Retinal pigment epithelial cell (primary cell): ENCODE measurements at regions not wholly inside any gene's neighbourhood (a gene's known extent, or its start where the extent isn't known, plus 50 kb on each side); places are given as distances from the start of the nearest gene placed in this dataset.

Experiments
- DNase-seq: peaks from one replicate; pipeline ENCODE4 v3.0.0-alpha.2; 2010; ENCODE audit warnings: low read depth
- H3K4me3 ChIP-seq: 2 replicates; pipeline ENCODE4 v1.5.1; 2011; ENCODE audit warnings: mild to moderate bottlenecking, low read length, control low read depth, moderate library complexity
- CTCF ChIP-seq: conservative IDR thresholded peaks from 2 replicates; pipeline ENCODE4 v1.5.1; 2011; ENCODE audit warnings: low read depth, low read length, control low read depth, inconsistent platforms

- DNase-seq, result no peak
- no peak overlapping the region for H3K4me3 ChIP-seq
- TF ChIP-seq CTCF, result no peak
Observed at GRCh38 chr13:91126806-91127205, 220.7 kb upstream of the MIR17HG start.

- no peak for TF ChIP-seq CTCF
- H3K4me3 ChIP-seq, result no peak overlapping the region
Observed at GRCh38 chr13:91127995-91128394, 219.5 kb upstream of the MIR17HG start.

DNA sequence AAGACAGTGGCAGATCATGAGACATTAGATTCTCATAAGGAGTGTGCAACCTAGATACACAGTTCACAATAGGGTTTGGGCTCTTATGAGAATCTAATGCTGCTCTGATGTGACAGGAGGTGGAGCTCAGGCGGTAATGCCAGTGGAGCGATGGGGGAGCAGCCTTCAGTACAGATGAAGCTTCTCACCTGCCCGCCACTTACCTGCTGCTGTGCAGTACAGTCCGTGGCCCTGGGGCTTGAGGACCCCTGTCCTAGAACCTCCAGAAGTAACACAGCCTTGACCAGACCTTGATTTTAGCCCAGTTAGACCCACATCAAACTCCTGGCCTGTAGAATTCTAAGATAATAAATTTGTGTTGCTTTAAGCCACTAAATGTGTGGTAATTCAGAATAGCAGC, 215.1 kb upstream of the MIR17HG start:
- H3K4me3 ChIP-seq, result no peak overlapping the region
- TF ChIP-seq CTCF, result no peak
- DNase-seq, result no peak

More at GRCh38 chr13:91127995-91128394, 219.5 kb upstream of the MIR17HG start:
- DNase-seq, result no peak

DNA sequence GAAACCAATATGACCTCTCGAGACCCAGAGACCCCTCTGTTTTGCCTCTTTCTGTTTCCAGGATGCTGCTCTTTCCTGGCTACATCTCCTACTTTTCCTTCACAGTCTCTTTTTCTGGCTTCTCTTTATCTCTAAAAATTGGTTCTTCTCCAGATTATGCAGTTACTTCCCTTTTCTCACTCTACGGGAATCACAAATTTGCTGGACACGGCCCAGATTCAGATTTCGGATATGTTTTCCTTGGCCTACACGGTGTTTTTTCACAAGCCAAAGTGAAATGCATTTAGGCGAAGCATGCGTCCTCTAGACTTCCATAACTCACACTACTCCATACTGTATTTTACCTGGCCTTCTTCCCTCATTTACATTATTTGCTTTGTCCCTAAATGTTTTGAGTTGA, 214.7 kb upstream of the MIR17HG start:
- no peak for TF ChIP-seq CTCF
- no peak for DNase-seq
- H3K4me3 ChIP-seq, result no peak overlapping the region

DNA sequence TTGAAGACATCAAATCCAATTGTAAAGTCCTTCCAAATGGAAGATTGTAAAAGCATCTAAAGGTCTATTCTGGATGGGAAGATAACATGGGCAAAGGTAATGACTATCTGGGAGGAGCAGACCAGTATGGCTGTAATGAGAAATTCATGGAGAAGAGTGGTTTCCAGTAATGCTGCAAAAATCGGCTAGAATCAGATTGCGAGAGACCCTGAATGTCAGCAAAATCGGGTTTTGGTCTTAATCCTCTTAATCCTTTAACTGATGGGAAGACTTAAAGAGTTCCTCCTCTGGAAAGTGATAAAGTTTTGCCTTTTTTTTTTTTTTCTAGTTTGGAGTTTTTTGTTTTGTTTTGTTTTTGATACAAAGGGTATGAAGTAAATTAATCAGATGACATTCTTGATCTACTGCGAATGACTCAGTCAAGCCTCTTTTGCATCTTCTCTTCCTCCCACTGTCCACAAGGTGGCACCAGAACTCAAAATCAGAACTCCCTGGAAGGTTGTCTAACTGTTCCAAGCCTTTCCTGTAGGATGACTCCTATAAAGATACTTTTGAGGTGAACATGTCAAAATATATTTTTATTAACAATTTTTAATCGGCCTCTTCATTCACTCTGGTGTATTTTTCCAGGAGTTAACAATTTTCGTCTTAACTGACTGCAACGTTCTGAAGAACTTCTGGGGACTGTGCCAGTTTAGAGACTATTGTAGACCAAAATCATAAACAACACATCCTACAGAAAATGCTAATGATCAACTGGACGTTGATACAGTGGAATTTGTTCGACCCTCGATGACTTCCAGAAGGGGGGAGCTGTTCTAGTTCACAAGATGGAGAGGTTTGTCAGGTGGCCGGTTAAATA, 213.3 kb upstream of the MIR17HG start:
- no peak overlapping the region for H3K4me3 ChIP-seq
- DNase-seq, result peak; percentile 23
- peak; percentile 78 for TF ChIP-seq CTCF

DNA sequence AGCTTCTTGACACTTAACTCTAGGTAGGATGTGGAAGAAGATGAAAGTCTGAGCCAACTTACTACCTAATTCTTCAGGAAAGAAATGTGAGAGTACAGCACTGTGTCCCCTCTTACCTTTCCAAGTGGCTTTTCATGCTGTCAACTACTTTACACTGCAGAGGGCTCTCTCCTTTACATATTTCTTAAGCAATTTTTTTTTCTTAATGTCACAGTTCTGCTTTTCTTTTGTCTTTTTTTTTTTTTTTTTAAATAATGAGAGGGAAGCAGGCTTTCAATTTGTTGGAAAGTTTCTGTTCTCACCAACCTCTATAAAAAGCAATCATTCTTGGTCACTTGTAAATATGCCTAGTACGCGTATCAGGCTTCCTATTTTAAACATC, 212.7 kb upstream of the MIR17HG start:
- no peak for DNase-seq
- TF ChIP-seq CTCF, result no peak
- no peak overlapping the region for H3K4me3 ChIP-seq

GRCh38 chr13:91135376-91135775, 212.1 kb upstream of the MIR17HG start:
- DNase-seq, result no peak
- no peak overlapping the region for H3K4me3 ChIP-seq
- no peak for TF ChIP-seq CTCF
